DMS 273 (cell line): ENCODE measurements at regions not wholly inside any gene's neighbourhood (a gene's known extent, or its start where the extent isn't known, plus 50 kb on each side); places are given as distances from the start of the nearest gene placed in this dataset.
A peak's percentile ranks its signal among the peaks of the same experiment; 100 is the strongest.

Experiments
- DNase-seq: peaks from one replicate; lab custom pipeline; 2025; ENCODE audit not compliant: unreplicated experiment; lab: John Stamatoyannopoulos, UW

GRCh38 chr6:95352064-95352795 lies 225.1 kb upstream of the MANEA start:
- DNase-seq = peak; percentile 66

- DNase-seq = no peak
Observed at GRCh38 chr6:95354551-95354950, 222.8 kb upstream of the MANEA start.

GRCh38 chr6:95357380-95358020 lies 219.8 kb upstream of the MANEA start:
- DNase-seq = no peak

GRCh38 chr6:95364016-95364604 lies 213.2 kb upstream of the MANEA start:
- DNase-seq = peak; percentile 70

DNA sequence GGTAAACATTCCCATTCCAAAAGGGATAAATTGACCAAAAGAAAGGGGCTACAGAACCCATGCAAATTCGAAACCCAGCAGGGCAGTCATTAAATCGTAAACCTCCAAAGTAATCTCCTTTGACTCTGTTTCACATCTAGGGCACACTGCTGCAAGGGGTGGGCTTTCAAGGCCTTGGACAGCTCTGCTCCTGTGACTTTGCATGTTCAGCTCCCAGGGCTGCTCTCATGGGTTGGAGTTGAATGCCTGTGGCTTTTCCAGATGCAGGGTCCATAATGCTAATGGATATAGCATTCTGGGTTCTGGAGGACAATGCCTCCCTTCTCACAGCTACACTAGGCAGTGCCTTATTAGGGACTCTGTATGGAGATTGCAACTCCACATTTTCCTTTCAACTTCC lies 211.9 kb upstream of the MANEA start:
- DNase-seq = no peak

DNA sequence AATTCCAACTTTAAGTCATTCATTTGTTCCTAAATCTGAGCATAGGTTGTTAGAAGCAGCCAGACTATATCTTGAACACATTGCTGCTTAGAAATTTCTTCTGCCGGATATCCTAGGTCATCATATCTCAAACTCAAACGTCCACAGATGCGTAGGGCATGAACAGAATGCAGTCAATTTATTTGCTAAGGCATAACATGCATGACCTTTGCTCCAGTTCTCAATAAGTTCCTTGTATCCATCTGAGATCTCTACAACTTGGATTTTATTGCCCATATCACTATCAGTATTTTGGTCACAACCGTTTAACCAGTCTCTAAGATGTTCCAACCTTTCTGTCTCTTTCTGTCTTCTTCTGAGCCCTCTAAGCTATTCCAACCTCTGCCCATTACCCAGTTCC lies 210.9 kb upstream of the MANEA start:
- DNase-seq = no peak

DNA sequence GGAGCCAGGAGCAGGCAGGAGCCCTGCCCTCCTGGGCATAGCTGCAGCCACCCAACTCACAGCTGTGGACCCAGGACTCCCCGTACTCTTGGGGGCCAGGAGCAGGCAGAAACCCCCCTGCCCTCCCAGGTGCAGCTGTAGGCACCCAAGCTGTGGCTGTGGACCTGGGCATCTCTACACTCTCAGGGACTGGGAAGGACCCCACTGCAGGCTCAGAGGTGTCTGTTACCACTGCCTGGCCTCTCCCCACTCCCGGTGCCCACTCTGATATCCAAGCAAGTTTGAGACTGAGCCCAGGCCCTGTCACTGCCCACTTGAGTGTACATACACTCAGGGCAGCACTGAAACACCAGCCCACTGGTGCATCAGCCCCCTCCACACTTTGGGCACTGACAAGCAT lies 193.5 kb upstream of the MANEA start:
- DNase-seq = no peak

DNA sequence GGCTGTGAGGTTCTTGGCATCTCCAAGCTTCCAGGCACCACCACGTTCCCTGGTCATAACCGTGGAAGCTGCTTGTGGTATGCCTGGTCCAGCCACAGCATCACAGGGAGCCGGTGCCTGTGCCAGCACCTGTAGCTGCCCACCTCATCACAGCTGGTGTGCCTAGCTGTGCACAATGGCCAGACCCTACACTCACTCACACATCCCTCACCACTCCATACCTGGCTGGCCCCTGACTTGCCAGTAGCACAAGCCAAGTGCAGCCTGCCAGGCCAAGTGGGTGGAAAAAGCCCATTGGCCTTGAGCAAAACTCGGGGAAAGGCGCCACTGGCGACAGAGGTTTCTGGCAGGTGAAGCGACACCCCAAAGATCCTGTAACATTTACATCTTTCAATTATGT lies 192.3 kb upstream of the MANEA start:
- no peak for DNase-seq

DNA sequence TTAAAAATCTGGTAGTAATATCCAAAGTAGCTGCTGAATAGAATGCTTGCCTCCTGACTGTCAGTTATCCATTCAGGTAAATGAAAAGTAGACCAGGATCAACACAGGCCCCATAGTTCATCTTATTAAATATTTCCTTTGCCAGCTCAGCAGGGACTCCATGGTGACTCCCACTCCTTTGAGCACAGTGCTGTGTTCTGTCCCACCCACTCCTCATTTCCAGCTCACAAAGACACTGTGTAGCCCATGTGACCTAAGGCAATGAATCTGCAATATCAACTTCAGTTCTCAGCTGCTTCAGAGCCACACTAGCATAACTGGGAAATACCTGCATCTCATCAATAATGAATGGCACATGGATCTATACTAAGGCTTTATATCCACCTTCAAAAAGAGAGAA lies 189.5 kb upstream of the MANEA start:
- DNase-seq = no peak

DNA sequence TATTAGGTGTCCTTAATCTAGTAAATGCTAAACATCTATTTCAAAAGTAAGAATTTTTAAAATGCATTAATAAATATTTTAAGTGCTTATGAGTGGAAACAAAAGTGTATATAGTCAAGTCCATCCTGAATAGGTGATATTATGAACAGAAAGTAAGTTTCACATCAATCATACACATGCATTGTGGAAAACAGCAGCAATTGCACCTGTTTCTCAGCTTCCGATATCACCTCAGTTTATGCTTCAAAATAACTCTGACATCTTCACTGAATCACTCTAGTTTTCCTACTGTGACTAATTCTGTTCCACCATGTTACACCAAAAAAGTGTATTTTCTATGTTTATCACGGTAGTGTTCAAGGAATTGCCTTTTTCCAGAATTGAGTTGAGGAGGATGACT lies 172.6 kb upstream of the MANEA start:
- DNase-seq = no peak

- no peak for DNase-seq
Observed at GRCh38 chr6:95408111-95408510, 169.2 kb upstream of the MANEA start.

- DNase-seq = no peak
Observed at GRCh38 chr6:95410168-95410567, 167.2 kb upstream of the MANEA start.

GRCh38 chr6:95413789-95414188 lies 163.5 kb upstream of the MANEA start:
- DNase-seq = peak; percentile 6

DNA sequence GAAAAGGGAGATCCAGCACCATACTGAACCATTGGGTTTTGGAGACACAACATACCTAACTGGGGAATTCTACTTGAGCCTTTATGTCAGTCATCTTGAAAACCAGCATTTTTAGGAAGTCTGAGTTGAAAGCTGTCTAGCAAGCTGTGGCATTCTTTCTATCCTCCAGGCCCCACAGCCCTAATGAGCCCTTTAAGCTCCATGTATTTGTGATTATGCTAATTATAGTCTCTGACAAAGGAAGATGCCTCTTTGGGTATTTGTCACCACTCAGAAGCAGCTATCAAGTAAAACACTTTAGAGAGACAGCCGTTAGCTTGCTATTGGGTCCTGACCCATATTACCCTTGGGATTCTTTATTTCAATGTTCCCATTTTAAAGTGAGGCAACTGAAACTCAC lies 159.5 kb upstream of the MANEA start:
- no peak for DNase-seq

DNA sequence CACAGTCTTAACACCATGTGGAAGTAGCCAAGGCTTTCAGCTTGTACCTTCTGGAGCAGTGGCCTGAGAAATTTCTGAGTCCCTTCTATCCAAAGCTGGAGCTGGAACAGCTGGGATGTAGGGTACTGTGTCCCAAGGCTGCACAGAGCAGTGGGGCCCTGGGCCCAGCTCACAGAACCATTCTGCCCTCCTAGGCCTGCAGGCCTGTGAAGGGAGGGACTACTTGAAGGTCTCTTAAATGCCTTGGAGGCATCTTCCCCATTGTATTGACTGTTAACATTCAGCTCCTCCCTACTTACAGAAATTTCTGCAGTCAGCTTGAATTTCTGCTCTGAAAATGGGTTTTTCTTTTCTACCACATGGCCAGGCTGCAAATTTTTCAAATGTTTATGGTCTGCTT lies 156.5 kb upstream of the MANEA start:
- DNase-seq = no peak

DNA sequence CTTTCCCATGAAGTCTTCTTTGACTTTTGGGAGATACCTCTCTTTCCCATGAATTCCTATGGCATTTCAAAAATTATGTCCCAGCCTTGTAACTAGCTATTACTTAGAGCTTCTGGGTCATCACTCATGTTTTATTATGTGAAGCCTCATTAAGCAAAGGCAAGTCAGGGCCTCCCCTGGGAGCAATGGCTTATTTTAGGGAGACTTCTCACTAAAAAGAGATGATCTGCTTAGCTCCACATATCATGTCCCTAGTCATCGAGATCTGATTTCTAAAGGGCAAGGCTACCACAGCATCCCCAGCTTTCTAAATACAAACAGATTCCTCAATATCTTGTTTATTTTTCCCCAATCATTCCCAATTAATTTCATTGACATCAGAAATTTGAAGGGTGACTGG lies 154.0 kb upstream of the MANEA start:
- DNase-seq = no peak

DNA sequence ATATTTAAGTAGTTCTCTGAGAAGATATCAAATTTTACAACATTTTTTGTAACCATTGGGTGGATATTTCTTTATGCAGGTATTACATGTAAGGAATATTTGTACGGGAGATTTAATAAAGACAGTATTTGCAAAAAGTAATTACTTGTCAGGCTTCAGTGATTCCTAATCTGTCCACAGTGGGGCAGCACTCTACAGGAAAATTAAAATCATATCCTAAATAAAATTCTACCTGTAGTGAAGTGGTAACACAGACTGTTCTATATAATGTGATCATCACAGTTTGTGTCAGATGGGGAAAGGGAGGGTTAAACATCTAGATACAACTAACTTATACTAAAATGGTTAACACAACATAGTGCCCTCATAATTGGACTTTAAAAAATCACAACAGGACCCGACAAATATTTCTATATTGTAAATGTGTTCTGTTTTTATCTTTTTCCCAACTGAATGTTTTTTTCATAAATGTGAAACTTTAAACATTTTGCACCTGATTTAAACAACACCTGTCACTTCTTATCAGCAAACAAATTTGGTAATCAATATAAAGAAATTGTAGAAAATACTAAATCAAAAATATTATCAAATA lies 145.6 kb upstream of the MANEA start:
- DNase-seq = peak; percentile 66

DNA sequence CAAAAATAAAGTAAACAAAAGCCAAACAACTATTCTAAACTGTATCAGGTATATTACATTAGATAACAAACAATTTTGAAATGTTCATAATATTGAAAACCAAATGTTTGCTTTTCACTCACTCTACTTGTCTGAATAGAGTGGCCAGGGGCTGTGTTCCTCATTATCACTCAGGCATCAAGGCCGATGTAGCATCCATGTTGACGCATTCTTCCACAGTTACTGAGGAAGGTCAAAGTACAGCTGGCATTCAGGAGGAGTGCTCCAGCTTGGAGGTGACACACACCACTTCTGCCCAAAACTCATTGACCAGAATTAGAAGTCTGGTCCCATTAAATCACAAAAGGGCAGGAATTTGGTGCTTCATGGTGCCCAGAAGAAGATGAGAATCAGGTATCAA lies 137.6 kb upstream of the MANEA start:
- DNase-seq = no peak

- DNase-seq = no peak
Observed at GRCh38 chr6:95448208-95448607, 129.1 kb upstream of the MANEA start.

GRCh38 chr6:95469511-95469910 lies 107.8 kb upstream of the MANEA start:
- no peak for DNase-seq

GRCh38 chr6:95478941-95479340 lies 98.4 kb upstream of the MANEA start:
- no peak for DNase-seq

DNA sequence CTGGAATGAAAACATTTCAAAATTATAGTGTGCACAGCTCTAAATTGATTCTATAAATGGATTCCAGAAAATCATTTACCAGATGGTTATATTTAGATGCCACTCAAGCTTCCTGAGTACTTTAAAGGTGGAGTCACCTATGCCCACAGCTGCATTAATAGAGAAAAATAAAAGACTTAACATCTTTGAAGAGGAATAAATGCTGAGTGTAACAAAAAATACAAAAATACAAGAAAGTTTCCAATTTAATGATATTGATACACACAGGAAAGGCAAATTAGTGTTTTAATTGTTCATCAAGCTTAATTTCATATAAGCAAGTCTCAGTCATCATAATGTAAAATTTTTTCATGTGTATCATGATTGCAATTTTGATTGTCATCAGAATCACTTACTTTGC lies 89.5 kb upstream of the MANEA start:
- no peak for DNase-seq
